Kidney (tissue), 13 donors: ENCODE measurements at regions not wholly inside any gene's neighbourhood (a gene's known extent, or its start where the extent isn't known, plus 50 kb on each side); places are given as distances from the start of the nearest gene placed in this dataset.

Experiments
- DNase-seq, 5 donors: peaks; one replicate each; pipeline ENCODE4 v3.0.0-alpha.2; 2013 to 2020
- FAIRE-seq: peaks from 2 replicates; lab custom pipeline; 2012; peaks lifted over from hg19 to GRCh38; lab: Jason Lieb, UNC
- H3K27ac ChIP-seq, 2 donors: one replicate each; pipeline ENCODE4 v1.7.0; 2013; ENCODE audit warnings: low read depth in 2 of 2, low read length in 2 of 2, inconsistent platforms in 1 of 2
- H3K27me3 ChIP-seq: one replicate; pipeline ENCODE4 v1.7.1; 2013; ENCODE audit warnings: low read length, inconsistent platforms; ENCODE audit not compliant: control insufficient read depth, insufficient read depth
- H3K36me3 ChIP-seq, 3 donors: one replicate each; pipeline versions ENCODE4 v1.7.0 to v1.7.1; 2013; ENCODE audit warnings: low read length in 3 of 3, control low read depth in 1 of 3, inconsistent platforms in 1 of 3; ENCODE audit not compliant: insufficient read depth in 3 of 3, control insufficient read depth in 2 of 3
- H3K4me1 ChIP-seq, 3 donors: one replicate each; pipeline versions ENCODE4 v1.7.0 to v1.7.1; 2013; ENCODE audit warnings: low read length in 3 of 3, inconsistent platforms in 1 of 3, low read depth in 1 of 3; ENCODE audit not compliant: control insufficient read depth in 2 of 3, insufficient read depth in 2 of 3
- H3K4me3 ChIP-seq, 3 donors: one replicate each; pipeline versions ENCODE4 v1.7.0 to v1.8.1; 2013; ENCODE audit warnings: low read length in 3 of 3, control low read depth in 1 of 3, inconsistent platforms in 1 of 3
- H3K9ac ChIP-seq, 3 donors: one replicate each; pipeline versions ENCODE4 v1.7.0 to v1.7.1; 2013; ENCODE audit warnings: low read length in 3 of 3, control low read depth in 1 of 3, inconsistent platforms in 1 of 3
- H3K9me3 ChIP-seq, 3 donors: one replicate each; pipeline versions ENCODE4 v1.7.0 to v1.7.1; 2013; ENCODE audit warnings: low read length in 3 of 3, control low read depth in 1 of 3, inconsistent platforms in 1 of 3; ENCODE audit not compliant: control insufficient read depth in 2 of 3, insufficient read depth in 1 of 3
- intact Hi-C: fragments of 100-400 bp; cut with DNase I; formaldehyde crosslinking; loops from one replicate; pipeline ENCODE4 v1.11.1; 2022
- TF ChIP-seq, protein P1 (sequence below): IDR thresholded peaks from 3 replicates; pipeline ENCODE4 v1.5.1; 2012; ENCODE audit warnings: mild to moderate bottlenecking, moderate library complexity, borderline replicate concordance; ENCODE audit not compliant: insufficient read depth; ENCODE audit errors: extremely low read depth
- donor health status: control.
- donor health status: control.
- donor health status: control.
- donor health status: control.
- donor health status: control.
- donor health status: DM: yes; HTN: yes; CAD: no.
- donor health status: Normal renal cell carcinoma (clear cell type).

DNA sequence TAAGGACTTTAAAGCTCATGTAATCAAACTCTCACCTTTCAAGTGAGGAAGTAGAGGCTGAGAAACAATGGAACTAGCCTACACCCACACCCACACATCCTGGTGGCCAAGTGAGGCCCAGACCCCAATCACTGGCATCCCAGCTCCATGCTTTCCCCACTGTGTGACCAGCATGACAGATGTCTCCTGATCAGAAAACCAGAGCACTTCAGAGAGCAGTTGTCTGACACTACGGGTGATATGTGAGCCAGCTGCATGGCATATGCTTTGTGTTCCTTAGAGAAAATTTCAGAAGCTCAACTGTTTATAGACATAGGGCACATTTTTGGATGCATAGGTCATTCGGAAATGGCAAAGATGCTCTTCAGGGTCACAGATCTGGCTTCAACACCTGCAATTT is 315.2 kb downstream of the NDFIP2 start:
- H3K9me3 ChIP-seq: no peaks in the 10 kb centered on the region
- TF ChIP-seq, protein P1, sequence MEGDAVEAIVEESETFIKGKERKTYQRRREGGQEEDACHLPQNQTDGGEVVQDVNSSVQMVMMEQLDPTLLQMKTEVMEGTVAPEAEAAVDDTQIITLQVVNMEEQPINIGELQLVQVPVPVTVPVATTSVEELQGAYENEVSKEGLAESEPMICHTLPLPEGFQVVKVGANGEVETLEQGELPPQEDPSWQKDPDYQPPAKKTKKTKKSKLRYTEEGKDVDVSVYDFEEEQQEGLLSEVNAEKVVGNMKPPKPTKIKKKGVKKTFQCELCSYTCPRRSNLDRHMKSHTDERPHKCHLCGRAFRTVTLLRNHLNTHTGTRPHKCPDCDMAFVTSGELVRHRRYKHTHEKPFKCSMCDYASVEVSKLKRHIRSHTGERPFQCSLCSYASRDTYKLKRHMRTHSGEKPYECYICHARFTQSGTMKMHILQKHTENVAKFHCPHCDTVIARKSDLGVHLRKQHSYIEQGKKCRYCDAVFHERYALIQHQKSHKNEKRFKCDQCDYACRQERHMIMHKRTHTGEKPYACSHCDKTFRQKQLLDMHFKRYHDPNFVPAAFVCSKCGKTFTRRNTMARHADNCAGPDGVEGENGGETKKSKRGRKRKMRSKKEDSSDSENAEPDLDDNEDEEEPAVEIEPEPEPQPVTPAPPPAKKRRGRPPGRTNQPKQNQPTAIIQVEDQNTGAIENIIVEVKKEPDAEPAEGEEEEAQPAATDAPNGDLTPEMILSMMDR: no peak
- intact Hi-C loops: no loop called here
- no peak overlapping the region for H3K27ac ChIP-seq
- H3K27me3 ChIP-seq: no peaks in the 10 kb centered on the region
- no peaks in the 10 kb centered on the region for H3K36me3 ChIP-seq
- H3K4me3 ChIP-seq: no peak overlapping the region
- FAIRE-seq (no peak), DNase-seq (no peak)
- H3K9ac ChIP-seq: no peak overlapping the region
- no peaks in the 10 kb centered on the region for H3K4me1 ChIP-seq

DNA sequence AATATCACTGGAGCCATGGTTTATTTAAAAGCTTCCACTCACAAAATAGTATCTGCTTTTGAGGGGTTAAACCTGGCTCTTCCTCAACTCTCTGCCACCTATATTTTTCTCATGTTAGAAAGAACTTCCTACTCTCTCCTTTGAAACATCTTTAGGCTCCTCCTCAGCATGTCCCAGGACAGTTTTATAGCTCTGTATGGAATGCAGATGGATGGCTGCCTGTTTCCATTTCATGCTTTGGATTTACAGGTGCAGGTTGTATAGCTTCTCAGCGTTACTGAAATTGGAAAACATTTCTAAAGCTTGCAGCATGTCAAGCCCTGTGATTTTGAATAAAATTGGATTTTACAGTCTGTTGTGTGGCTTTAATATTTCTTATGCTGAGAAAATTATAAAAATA is 314.0 kb downstream of the NDFIP2 start:
- Histone ChIP-seq H3K27ac (no peak overlapping the region), H3K9me3 (peaks cover 0 to 3% (median 0%) of the 10 kb centered on the region in 3 donors), H3K4me1 (no peaks in the 10 kb centered on the region), H3K9ac (no peak overlapping the region), H3K36me3 (no peaks in the 10 kb centered on the region), H3K4me3 (no peak overlapping the region), H3K27me3 (no peaks in the 10 kb centered on the region)
- FAIRE-seq (no peak), DNase-seq (peak in 3 of 5 donors; percentile 42 to 70 (median 50))
- intact Hi-C loops: no loop called here
- TF ChIP-seq, protein P1: no peak

- Histone ChIP-seq H3K9me3 (peaks cover 0 to 3% (median 0%) of the 10 kb centered on the region in 3 donors), H3K9ac (no peak overlapping the region), H3K4me3 (no peak overlapping the region), H3K36me3 (no peaks in the 10 kb centered on the region), H3K27ac (no peak overlapping the region), H3K27me3 (no peaks in the 10 kb centered on the region), H3K4me1 (no peaks in the 10 kb centered on the region)
- DNase-seq (no peak), FAIRE-seq (no peak)
- intact Hi-C loops: no loop called here
- TF ChIP-seq, protein P1: no peak
Observed at GRCh38 chr13:79792716-79793115, 311.8 kb downstream of the NDFIP2 start.

DNA sequence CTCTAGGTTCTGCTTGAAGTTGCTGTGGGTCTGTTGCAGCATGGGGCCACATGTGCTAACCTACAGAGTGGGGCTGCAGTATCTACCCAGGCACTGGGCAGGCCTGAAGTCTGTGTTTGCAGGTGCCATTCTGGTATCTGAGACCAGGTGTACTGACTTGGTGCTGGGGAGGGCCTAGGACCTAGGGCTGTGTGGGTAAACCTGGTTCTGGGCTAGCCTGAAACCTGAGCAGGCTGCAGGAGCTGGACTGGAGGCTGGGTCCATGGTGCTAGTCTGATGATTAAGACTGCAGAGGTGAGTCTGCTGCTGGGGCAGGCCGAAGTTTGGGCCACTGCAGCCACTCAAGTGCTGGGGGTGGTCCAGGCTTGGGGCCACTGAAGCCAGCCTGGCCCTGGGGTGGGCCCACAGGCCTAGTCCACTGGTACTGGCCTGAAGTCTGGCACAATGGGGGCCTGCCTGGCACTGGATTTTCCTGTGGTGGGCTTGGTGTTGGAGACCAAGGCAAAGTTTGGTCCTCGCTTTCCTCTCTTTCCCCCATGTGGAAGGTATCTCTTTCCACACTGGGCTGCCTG is 310.6 kb downstream of the NDFIP2 start:
- Histone ChIP-seq H3K4me3 (no peak overlapping the region), H3K9me3 (peaks cover 0 to 3% (median 0%) of the 10 kb centered on the region in 3 donors), H3K9ac (no peak overlapping the region), H3K27me3 (no peaks in the 10 kb centered on the region), H3K4me1 (no peaks in the 10 kb centered on the region), H3K36me3 (no peaks in the 10 kb centered on the region), H3K27ac (no peak overlapping the region)
- intact Hi-C loops: no loop called here
- no peak for DNase-seq
- TF ChIP-seq, protein P1: no peak
- FAIRE-seq: no peak
